ENCODE measurements at regions not wholly inside any gene's neighbourhood (a gene's known extent, or its start where the extent isn't known, plus 50 kb on each side); places are given as distances from the start of the nearest gene placed in this dataset.

- Histone ChIP-seq H3K27me3 (ENCODE audit: control insufficient read depth in 1 of 2, insufficient read depth in 2 of 2, low read length in 2 of 2) (peaks cover 3 to 7% of the 10 kb centered on the region in 2 donors), H3K36me3 (ENCODE audit: control insufficient read depth in 2 of 2, insufficient read depth in 2 of 2, low read length in 2 of 2) (no peaks in the 10 kb centered on the region), H3K9me3 (ENCODE audit: control insufficient read depth in 2 of 2, low read length in 2 of 2) (peaks cover 2 to 15% of the 10 kb centered on the region in 2 donors), H3K4me3 (ENCODE audit: low read length in 2 of 2) (no peak overlapping the region), H3K4me1 (ENCODE audit: control insufficient read depth, insufficient read depth, low read length) (no peaks in the 10 kb centered on the region), H3K27ac (ENCODE audit: low read length) (no peak overlapping the region), H3K9ac (ENCODE audit: low read length in 2 of 2) (no peak overlapping the region)
Measured at GRCh38 chr13:111952814-111953213, 114.1 kb upstream of the SOX1 start.

GRCh38 chr13:111953546-111954178, 113.3 kb upstream of the SOX1 start:
- H3K27me3 ChIP-seq (ENCODE audit: control insufficient read depth in 1 of 2, insufficient read depth in 2 of 2, low read length in 2 of 2) = peaks cover 3 to 7% of the 10 kb centered on the region in 2 donors
- no peaks in the 10 kb centered on the region for H3K4me1 ChIP-seq (ENCODE audit: control insufficient read depth, insufficient read depth, low read length)
- H3K9me3 ChIP-seq (ENCODE audit: control insufficient read depth in 2 of 2, low read length in 2 of 2) = peaks cover 2 to 15% of the 10 kb centered on the region in 2 donors
- no peak overlapping the region for H3K27ac ChIP-seq (ENCODE audit: low read length)
- H3K9ac ChIP-seq (ENCODE audit: low read length in 2 of 2) = no peak overlapping the region
- no peak overlapping the region for H3K4me3 ChIP-seq (ENCODE audit: low read length in 2 of 2)
- H3K36me3 ChIP-seq (ENCODE audit: control insufficient read depth in 2 of 2, insufficient read depth in 2 of 2, low read length in 2 of 2) = no peaks in the 10 kb centered on the region

DNA sequence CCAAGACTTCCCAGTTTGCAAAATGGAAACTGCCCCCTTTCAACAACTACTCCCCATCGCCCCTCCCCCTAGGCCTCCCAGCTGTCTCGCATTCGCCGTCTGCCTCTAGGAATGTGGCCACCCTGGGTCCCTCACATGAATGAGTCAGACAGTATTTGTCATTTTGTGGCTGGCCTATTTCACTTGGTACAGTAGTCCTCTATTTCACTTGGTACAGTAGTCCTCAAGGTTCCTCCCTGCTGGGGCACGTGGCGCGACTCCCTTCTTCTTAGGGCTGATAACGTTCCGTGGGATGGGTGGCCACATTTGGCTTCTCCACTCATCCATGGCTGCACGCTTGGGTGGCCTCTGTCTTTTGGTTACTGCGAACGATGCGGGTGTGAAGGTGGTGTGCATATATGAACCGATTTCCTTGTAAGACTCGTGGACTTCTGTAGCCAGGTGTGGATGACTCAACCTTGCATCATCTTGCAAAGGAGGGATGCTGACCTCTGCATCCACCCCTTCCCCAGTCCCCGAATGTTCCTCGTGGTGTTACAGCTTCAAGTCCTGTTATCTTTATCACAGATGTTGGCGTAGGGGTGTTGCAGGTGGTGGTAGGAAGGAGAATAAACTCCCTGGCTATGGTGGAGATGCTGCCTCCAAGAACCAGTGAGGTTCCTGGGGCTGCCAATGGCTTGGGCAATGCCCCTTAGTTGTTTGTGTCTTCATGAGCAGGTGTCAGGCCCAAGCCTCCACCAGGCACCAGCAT, 112.1 kb upstream of the SOX1 start:
- no peak overlapping the region for H3K27ac ChIP-seq (ENCODE audit: low read length)
- no peaks in the 10 kb centered on the region for H3K4me1 ChIP-seq (ENCODE audit: control insufficient read depth, insufficient read depth, low read length)
- H3K9ac ChIP-seq (ENCODE audit: low read length in 2 of 2) = no peak overlapping the region
- H3K36me3 ChIP-seq (ENCODE audit: control insufficient read depth in 2 of 2, insufficient read depth in 2 of 2, low read length in 2 of 2) = no peaks in the 10 kb centered on the region
- peaks cover 3 to 7% of the 10 kb centered on the region in 2 donors for H3K27me3 ChIP-seq (ENCODE audit: control insufficient read depth in 1 of 2, insufficient read depth in 2 of 2, low read length in 2 of 2)
- H3K4me3 ChIP-seq (ENCODE audit: low read length in 2 of 2) = no peak overlapping the region
- peaks cover 2 to 12% of the 10 kb centered on the region in 2 donors for H3K9me3 ChIP-seq (ENCODE audit: control insufficient read depth in 2 of 2, low read length in 2 of 2)

GRCh38 chr13:111955412-111956065, 111.4 kb upstream of the SOX1 start:
- no peak overlapping the region for H3K4me3 ChIP-seq (ENCODE audit: low read length in 2 of 2)
- no peaks in the 10 kb centered on the region for H3K36me3 ChIP-seq (ENCODE audit: control insufficient read depth in 2 of 2, insufficient read depth in 2 of 2, low read length in 2 of 2)
- H3K4me1 ChIP-seq (ENCODE audit: control insufficient read depth, insufficient read depth, low read length) = no peaks in the 10 kb centered on the region
- no peak overlapping the region for H3K27ac ChIP-seq (ENCODE audit: low read length)
- H3K9ac ChIP-seq (ENCODE audit: low read length in 2 of 2) = no peak overlapping the region
- H3K27me3 ChIP-seq (ENCODE audit: control insufficient read depth in 1 of 2, insufficient read depth in 2 of 2, low read length in 2 of 2) = peaks cover 3 to 7% of the 10 kb centered on the region in 2 donors
- H3K9me3 ChIP-seq (ENCODE audit: control insufficient read depth in 2 of 2, low read length in 2 of 2) = peaks cover 2 to 8% of the 10 kb centered on the region in 2 donors

DNA sequence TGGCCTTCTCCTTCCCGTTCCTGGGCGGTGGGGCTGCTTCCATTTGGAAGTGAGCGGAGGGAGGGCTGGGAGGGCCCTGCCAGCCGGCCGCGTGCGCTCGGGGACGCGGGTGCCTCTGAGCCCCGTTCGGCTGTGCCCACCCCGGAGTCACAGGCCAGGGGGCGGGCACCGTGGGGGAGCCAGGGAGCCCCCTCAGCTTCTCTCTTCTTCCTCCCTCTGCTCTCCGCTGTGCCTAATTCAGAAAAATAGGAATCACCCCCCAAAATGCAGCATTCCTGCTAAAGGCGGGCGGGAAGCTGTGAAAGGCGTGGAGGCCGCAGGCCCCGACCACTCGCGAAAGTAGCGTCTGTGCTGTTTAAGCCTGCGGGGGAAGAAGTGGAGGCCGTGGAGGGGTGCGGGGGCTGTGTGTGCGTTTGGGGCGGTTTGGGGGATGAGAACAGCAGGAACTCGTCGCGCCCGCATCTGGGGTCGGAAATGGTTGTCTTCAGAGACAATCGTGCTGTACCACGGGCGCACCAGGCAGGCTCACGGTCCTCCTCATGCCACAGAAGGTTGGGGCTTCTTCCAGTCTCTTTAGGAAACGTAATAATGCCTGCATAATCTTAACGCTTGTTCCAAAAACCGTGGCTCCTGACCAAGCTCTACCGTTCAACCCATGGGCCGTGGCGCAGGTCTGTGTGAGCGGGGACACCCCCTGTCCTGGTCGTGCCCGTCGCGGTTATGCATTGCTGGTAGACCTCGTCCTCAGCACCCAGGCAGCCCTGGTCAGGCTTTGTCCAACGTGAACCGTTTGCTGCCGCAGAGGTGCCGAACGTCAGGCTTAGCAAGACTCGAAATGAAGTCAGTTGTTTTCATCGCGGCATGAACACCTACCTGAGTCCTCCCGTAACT, 110.4 kb upstream of the SOX1 start:
- H3K27me3 ChIP-seq (ENCODE audit: control insufficient read depth in 1 of 2, insufficient read depth in 2 of 2, low read length in 2 of 2) = peaks cover 3 to 7% of the 10 kb centered on the region in 2 donors
- H3K9ac ChIP-seq (ENCODE audit: low read length in 2 of 2) = no peak overlapping the region
- H3K4me1 ChIP-seq (ENCODE audit: control insufficient read depth, insufficient read depth, low read length) = no peaks in the 10 kb centered on the region
- H3K9me3 ChIP-seq (ENCODE audit: control insufficient read depth in 2 of 2, low read length in 2 of 2) = no peaks in the 10 kb centered on the region
- no peak overlapping the region for H3K27ac ChIP-seq (ENCODE audit: low read length)
- no peaks in the 10 kb centered on the region for H3K36me3 ChIP-seq (ENCODE audit: control insufficient read depth in 2 of 2, insufficient read depth in 2 of 2, low read length in 2 of 2)
- no peak overlapping the region for H3K4me3 ChIP-seq (ENCODE audit: low read length in 2 of 2)

GRCh38 chr13:111957913-111958450, 109.0 kb upstream of the SOX1 start:
- H3K4me3 ChIP-seq (ENCODE audit: low read length in 2 of 2) = no peak overlapping the region
- no peaks in the 10 kb centered on the region for H3K4me1 ChIP-seq (ENCODE audit: control insufficient read depth, insufficient read depth, low read length)
- no peak overlapping the region for H3K27ac ChIP-seq (ENCODE audit: low read length)
- no peaks in the 10 kb centered on the region for H3K9me3 ChIP-seq (ENCODE audit: control insufficient read depth in 2 of 2, low read length in 2 of 2)
- peaks cover 3 to 7% of the 10 kb centered on the region in 2 donors for H3K27me3 ChIP-seq (ENCODE audit: control insufficient read depth in 1 of 2, insufficient read depth in 2 of 2, low read length in 2 of 2)
- no peaks in the 10 kb centered on the region for H3K36me3 ChIP-seq (ENCODE audit: control insufficient read depth in 2 of 2, insufficient read depth in 2 of 2, low read length in 2 of 2)
- H3K9ac ChIP-seq (ENCODE audit: low read length in 2 of 2) = no peak overlapping the region

- Histone ChIP-seq H3K4me3 (ENCODE audit: low read length in 2 of 2) (no peak overlapping the region), H3K9me3 (ENCODE audit: control insufficient read depth in 2 of 2, low read length in 2 of 2) (no peaks in the 10 kb centered on the region), H3K36me3 (ENCODE audit: control insufficient read depth in 2 of 2, insufficient read depth in 2 of 2, low read length in 2 of 2) (no peaks in the 10 kb centered on the region), H3K27ac (ENCODE audit: low read length) (no peak overlapping the region), H3K4me1 (ENCODE audit: control insufficient read depth, insufficient read depth, low read length) (no peaks in the 10 kb centered on the region), H3K9ac (ENCODE audit: low read length in 2 of 2) (no peak overlapping the region), H3K27me3 (ENCODE audit: control insufficient read depth in 1 of 2, insufficient read depth in 2 of 2, low read length in 2 of 2) (peaks cover 3 to 7% of the 10 kb centered on the region in 2 donors)
Measured at GRCh38 chr13:111958612-111959395, 108.1 kb upstream of the SOX1 start.

DNA sequence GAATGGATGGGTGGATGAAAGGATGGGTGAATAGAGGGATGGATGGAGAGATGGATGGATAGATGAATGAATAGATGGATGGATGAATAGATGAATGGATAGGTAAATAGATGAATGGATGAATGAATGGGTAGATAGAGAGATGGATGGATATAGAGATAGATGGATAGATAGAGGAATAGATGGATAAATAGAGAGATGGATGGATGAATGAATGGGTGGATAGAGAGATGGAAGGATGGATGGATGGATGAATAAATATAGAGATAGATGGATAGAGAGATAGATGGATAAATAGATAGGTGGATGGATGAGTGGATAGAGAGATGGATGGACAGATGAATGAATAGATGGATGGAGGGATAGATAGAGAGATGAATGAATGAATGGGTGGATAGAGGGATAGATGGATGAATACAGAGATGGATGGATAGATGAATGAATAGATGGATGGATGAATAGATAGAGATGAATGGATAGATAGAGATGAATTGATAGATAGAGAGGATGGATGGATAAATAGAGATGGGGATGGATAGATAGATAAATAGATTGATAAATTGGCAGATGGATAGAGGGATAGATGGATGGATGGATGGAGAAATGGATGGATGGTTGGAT, 106.7 kb upstream of the SOX1 start:
- peaks cover 0 to 3% of the 10 kb centered on the region in 2 donors for H3K27me3 ChIP-seq (ENCODE audit: control insufficient read depth in 1 of 2, insufficient read depth in 2 of 2, low read length in 2 of 2)
- no peaks in the 10 kb centered on the region for H3K9me3 ChIP-seq (ENCODE audit: control insufficient read depth in 2 of 2, low read length in 2 of 2)
- H3K9ac ChIP-seq (ENCODE audit: low read length in 2 of 2) = no peak overlapping the region
- no peaks in the 10 kb centered on the region for H3K36me3 ChIP-seq (ENCODE audit: control insufficient read depth in 2 of 2, insufficient read depth in 2 of 2, low read length in 2 of 2)
- H3K27ac ChIP-seq (ENCODE audit: low read length) = no peak overlapping the region
- no peaks in the 10 kb centered on the region for H3K4me1 ChIP-seq (ENCODE audit: control insufficient read depth, insufficient read depth, low read length)
- no peak overlapping the region for H3K4me3 ChIP-seq (ENCODE audit: low read length in 2 of 2)

- no peak overlapping the region for H3K27ac ChIP-seq (ENCODE audit: low read length)
- H3K4me1 ChIP-seq (ENCODE audit: control insufficient read depth, insufficient read depth, low read length) = no peaks in the 10 kb centered on the region
- H3K36me3 ChIP-seq (ENCODE audit: control insufficient read depth in 2 of 2, insufficient read depth in 2 of 2, low read length in 2 of 2) = no peaks in the 10 kb centered on the region
- no peaks in the 10 kb centered on the region for H3K9me3 ChIP-seq (ENCODE audit: control insufficient read depth in 2 of 2, low read length in 2 of 2)
- H3K9ac ChIP-seq (ENCODE audit: low read length in 2 of 2) = no peak overlapping the region
- H3K27me3 ChIP-seq (ENCODE audit: control insufficient read depth in 1 of 2, insufficient read depth in 2 of 2, low read length in 2 of 2) = no peaks in the 10 kb centered on the region
- no peak overlapping the region for H3K4me3 ChIP-seq (ENCODE audit: low read length in 2 of 2)
Measured at GRCh38 chr13:111961236-111961635, 105.7 kb upstream of the SOX1 start.
